ENCODE measurements at regions not wholly inside any gene's neighbourhood (a gene's known extent, or its start where the extent isn't known, plus 50 kb on each side); places are given as distances from the start of the nearest gene placed in this dataset.
"Not testable (repeated sequence)": the region's sequence is repeated elsewhere in the genome, so short reads cannot be mapped to it uniquely, and the experiment has no call there.

GRCh38 chr21:17679002-17679600 lies 66.4 kb upstream of the BTG3 start:
- peak; percentile 24 for DNase-seq (ENCODE audit: low read depth)

GRCh38 chr21:17676930-17677329 lies 64.2 kb upstream of the BTG3 start:
- DNase-seq (ENCODE audit: low read depth), result not testable (repeated sequence)

GRCh38 chr21:17674106-17674505 lies 61.4 kb upstream of the BTG3 start:
- DNase-seq (ENCODE audit: low read depth), result no peak

- DNase-seq (ENCODE audit: low read depth), result no peak
Observed at GRCh38 chr21:17673261-17674020, 60.7 kb upstream of the BTG3 start.

- DNase-seq (ENCODE audit: low read depth), result no peak
Observed at GRCh38 chr21:17671733-17672132, 59.0 kb upstream of the BTG3 start.

- DNase-seq (ENCODE audit: low read depth), result no peak
Observed at GRCh38 chr21:17668479-17669140, 55.9 kb upstream of the BTG3 start.

GRCh38 chr21:17667256-17667655 lies 54.6 kb upstream of the BTG3 start:
- DNase-seq (ENCODE audit: low read depth), result no peak
